ENCODE measurements at regions not wholly inside any gene's neighbourhood (a gene's known extent, or its start where the extent isn't known, plus 50 kb on each side); places are given as distances from the start of the nearest gene placed in this dataset.
"Not testable (repeated sequence)": the region's sequence is repeated elsewhere in the genome, so short reads cannot be mapped to it uniquely, and the experiment has no call there.

DNA sequence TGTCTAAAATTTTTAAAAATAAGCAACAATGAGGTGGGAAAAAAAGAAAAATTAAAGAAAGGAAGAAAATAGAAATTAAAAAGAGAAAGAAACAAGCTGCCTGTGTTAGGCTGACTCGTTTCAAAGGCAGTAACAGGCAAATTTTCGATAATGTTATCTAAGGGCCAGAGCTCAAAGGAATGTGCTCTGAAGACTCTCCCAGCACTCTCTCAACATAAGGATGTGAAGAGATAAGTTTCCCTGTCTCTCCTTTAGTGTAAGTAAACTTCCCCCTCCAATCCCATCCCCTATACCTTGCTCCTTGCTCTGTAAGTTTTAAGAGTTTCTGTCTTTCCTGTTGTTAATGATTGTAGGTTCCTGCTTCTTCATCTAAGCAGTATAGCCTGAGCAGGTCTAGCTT, 172.8 kb downstream of the TEX13C start:
- Histone ChIP-seq H3K36me3 (no peaks in the 10 kb centered on the region), H3K4me3 (no peak overlapping the region), H3K27ac (no peak overlapping the region), H3K27me3 (no peaks in the 10 kb centered on the region), H3K4me1 (no peaks in the 10 kb centered on the region), H3K9me3 (peaks cover 0 to under 1% of the 10 kb centered on the region in 2 donors)
- intact Hi-C loops (cut with DNase I; ENCODE audit: low total_unique reads) = no loop called here
- TF ChIP-seq, protein P1, sequence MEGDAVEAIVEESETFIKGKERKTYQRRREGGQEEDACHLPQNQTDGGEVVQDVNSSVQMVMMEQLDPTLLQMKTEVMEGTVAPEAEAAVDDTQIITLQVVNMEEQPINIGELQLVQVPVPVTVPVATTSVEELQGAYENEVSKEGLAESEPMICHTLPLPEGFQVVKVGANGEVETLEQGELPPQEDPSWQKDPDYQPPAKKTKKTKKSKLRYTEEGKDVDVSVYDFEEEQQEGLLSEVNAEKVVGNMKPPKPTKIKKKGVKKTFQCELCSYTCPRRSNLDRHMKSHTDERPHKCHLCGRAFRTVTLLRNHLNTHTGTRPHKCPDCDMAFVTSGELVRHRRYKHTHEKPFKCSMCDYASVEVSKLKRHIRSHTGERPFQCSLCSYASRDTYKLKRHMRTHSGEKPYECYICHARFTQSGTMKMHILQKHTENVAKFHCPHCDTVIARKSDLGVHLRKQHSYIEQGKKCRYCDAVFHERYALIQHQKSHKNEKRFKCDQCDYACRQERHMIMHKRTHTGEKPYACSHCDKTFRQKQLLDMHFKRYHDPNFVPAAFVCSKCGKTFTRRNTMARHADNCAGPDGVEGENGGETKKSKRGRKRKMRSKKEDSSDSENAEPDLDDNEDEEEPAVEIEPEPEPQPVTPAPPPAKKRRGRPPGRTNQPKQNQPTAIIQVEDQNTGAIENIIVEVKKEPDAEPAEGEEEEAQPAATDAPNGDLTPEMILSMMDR (IDR thresholded peaks at IDR 0.05) = no peak
- TF ChIP-seq POLR2A (IDR thresholded peaks at IDR 0.05) (no peak), POLR2AphosphoS5 (IDR thresholded peaks at IDR 0.05) (no peak)
- no peak for DNase-seq (ENCODE audit: low spot score in 2 of 2)

GRCh38 chrX:125493004-125493403, 173.3 kb downstream of the TEX13C start:
- H3K4me3 ChIP-seq; H3K9me3 ChIP-seq; intact Hi-C loops (cut with DNase I; ENCODE audit: low total_unique reads); H3K27ac ChIP-seq; H3K27me3 ChIP-seq; H3K4me1 ChIP-seq; DNase-seq (ENCODE audit: low spot score in 2 of 2); H3K36me3 ChIP-seq: not testable (repeated sequence)

GRCh38 chrX:125497667-125498066, 178.0 kb downstream of the TEX13C start:
- Histone ChIP-seq H3K36me3 (no peaks in the 10 kb centered on the region), H3K9me3 (peaks cover 0 to 11% of the 10 kb centered on the region in 2 donors), H3K27ac (no peak overlapping the region), H3K27me3 (no peaks in the 10 kb centered on the region), H3K4me1 (no peaks in the 10 kb centered on the region), H3K4me3 (no peak overlapping the region)
- TF ChIP-seq, protein P1 (IDR thresholded peaks at IDR 0.05) = no peak
- TF ChIP-seq POLR2AphosphoS5 (IDR thresholded peaks at IDR 0.05) = no peak
- TF ChIP-seq POLR2A (IDR thresholded peaks at IDR 0.05) = no peak
- intact Hi-C loops (cut with DNase I; ENCODE audit: low total_unique reads) = no loop called here
- DNase-seq (ENCODE audit: low spot score in 2 of 2) = no peak

GRCh38 chrX:125503769-125504168, 184.1 kb downstream of the TEX13C start:
- Histone ChIP-seq H3K27me3 (peaks cover 0 to 3% of the 10 kb centered on the region in 2 donors), H3K9me3 (peaks cover 0 to 32% of the 10 kb centered on the region in 2 donors), H3K4me1 (no peaks in the 10 kb centered on the region), H3K4me3 (no peak overlapping the region), H3K27ac (no peak overlapping the region), H3K36me3 (no peaks in the 10 kb centered on the region)
- DNase-seq (ENCODE audit: low spot score in 2 of 2) = no peak
- intact Hi-C loops (cut with DNase I; ENCODE audit: low total_unique reads) = no loop called here
- TF ChIP-seq, protein P1 (IDR thresholded peaks at IDR 0.05) = no peak
- no peak for TF ChIP-seq POLR2A (IDR thresholded peaks at IDR 0.05)
- no peak for TF ChIP-seq POLR2AphosphoS5 (IDR thresholded peaks at IDR 0.05)

- no peak for DNase-seq (ENCODE audit: low spot score in 2 of 2)
- H3K36me3 ChIP-seq = no peaks in the 10 kb centered on the region
- intact Hi-C loops (cut with DNase I; ENCODE audit: low total_unique reads) = loop anchor here (5.0 kb wide), 1 partner anchor 78 kb away; no protein-coding TSS in a partner anchor
- H3K27me3 ChIP-seq = peaks cover 0 to 3% of the 10 kb centered on the region in 2 donors
- H3K4me3 ChIP-seq = no peak overlapping the region
- TF ChIP-seq POLR2AphosphoS5 (IDR thresholded peaks at IDR 0.05) = no peak
- TF ChIP-seq POLR2A (IDR thresholded peaks at IDR 0.05) = no peak
- TF ChIP-seq, protein P1 (IDR thresholded peaks at IDR 0.05) = no peak
- H3K4me1 ChIP-seq = no peaks in the 10 kb centered on the region
- H3K9me3 ChIP-seq = peaks cover 0 to 32% of the 10 kb centered on the region in 2 donors
- H3K27ac ChIP-seq = no peak overlapping the region
Observed at GRCh38 chrX:125505207-125505606, 185.5 kb downstream of the TEX13C start.

DNA sequence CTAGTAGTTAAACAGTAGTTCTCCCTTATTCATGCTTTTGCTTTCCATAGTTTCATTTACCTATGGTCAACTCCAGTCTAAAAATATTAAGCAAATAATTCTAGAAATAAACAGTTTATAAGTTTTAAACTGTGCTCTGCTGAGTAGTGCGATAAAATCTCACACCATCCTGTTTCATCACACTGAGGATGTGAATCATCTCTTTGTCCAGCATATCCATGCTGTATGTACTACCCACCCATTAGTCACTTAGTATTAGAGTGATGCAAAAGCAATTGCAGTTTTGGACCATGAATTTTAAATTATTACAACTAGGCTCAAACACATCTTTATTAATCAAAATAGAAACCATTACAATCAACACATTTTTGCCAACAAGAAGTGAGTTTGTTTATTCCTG, 187.4 kb downstream of the TEX13C start:
- no peak for TF ChIP-seq POLR2A (IDR thresholded peaks at IDR 0.05)
- no peak for TF ChIP-seq POLR2AphosphoS5 (IDR thresholded peaks at IDR 0.05)
- TF ChIP-seq, protein P1 (IDR thresholded peaks at IDR 0.05) = no peak
- Histone ChIP-seq H3K9me3 (peaks cover 0 to 26% of the 10 kb centered on the region in 2 donors), H3K27ac (no peak overlapping the region), H3K36me3 (no peaks in the 10 kb centered on the region), H3K4me3 (no peak overlapping the region), H3K27me3 (peaks cover 0 to 3% of the 10 kb centered on the region in 2 donors), H3K4me1 (no peaks in the 10 kb centered on the region)
- intact Hi-C loops (cut with DNase I; ENCODE audit: low total_unique reads) = loop anchor here (5.0 kb wide), 1 partner anchor 80 kb away; no protein-coding TSS in a partner anchor
- no peak for DNase-seq (ENCODE audit: low spot score in 2 of 2)
